Kidney tubule cell (primary cell): ENCODE measurements at regions not wholly inside any gene's neighbourhood (a gene's known extent, or its start where the extent isn't known, plus 50 kb on each side); places are given as distances from the start of the nearest gene placed in this dataset.

Experiments
- DNase-seq: peaks from one replicate; pipeline ENCODE4 v3.0.0-alpha.2; 2018; ENCODE audit warnings: low spot score

GRCh38 chr3:107897471-107898061 lies 193.3 kb downstream of the CD47 start:
- DNase-seq, result peak; percentile 54

- DNase-seq, result no peak
Measured at GRCh38 chr3:107894998-107895397, 195.8 kb downstream of the CD47 start.

GRCh38 chr3:107892955-107893624 lies 197.7 kb downstream of the CD47 start:
- no peak for DNase-seq

- DNase-seq, result peak; percentile 54
Measured at GRCh38 chr3:107884719-107885460, 205.9 kb downstream of the CD47 start.

GRCh38 chr3:107884028-107884427 lies 206.8 kb downstream of the CD47 start:
- no peak for DNase-seq

- DNase-seq, result no peak
Measured at GRCh38 chr3:107882881-107883280, 207.9 kb downstream of the CD47 start.

- no peak for DNase-seq
Measured at GRCh38 chr3:107882261-107882660, 208.6 kb downstream of the CD47 start.

GRCh38 chr3:107881509-107881908 lies 209.3 kb downstream of the CD47 start:
- no peak for DNase-seq

GRCh38 chr3:107880702-107881101 lies 210.1 kb downstream of the CD47 start:
- no peak for DNase-seq

GRCh38 chr3:107877936-107878335 lies 212.9 kb downstream of the CD47 start:
- DNase-seq, result no peak

- peak; percentile 31 for DNase-seq
Measured at GRCh38 chr3:107870943-107871638, 219.7 kb downstream of the CD47 start.

- DNase-seq, result no peak
Measured at GRCh38 chr3:107870096-107870495, 220.7 kb downstream of the CD47 start.

GRCh38 chr3:107868449-107868848 lies 222.4 kb downstream of the CD47 start:
- no peak for DNase-seq

GRCh38 chr3:107861904-107862303 lies 228.9 kb downstream of the CD47 start:
- peak; percentile 52 for DNase-seq

- DNase-seq, result no peak
Measured at GRCh38 chr3:107861422-107861821, 229.4 kb downstream of the CD47 start.
